ENCODE measurements at regions not wholly inside any gene's neighbourhood (a gene's known extent, or its start where the extent isn't known, plus 50 kb on each side); places are given as distances from the start of the nearest gene placed in this dataset.
A peak's percentile ranks its signal among the peaks of the same experiment; 100 is the strongest.
"Not testable (repeated sequence)": the region's sequence is repeated elsewhere in the genome, so short reads cannot be mapped to it uniquely, and the experiment has no call there.

- no peak for DNase-seq
Observed at GRCh38 chr2:129802290-129802689, 177.2 kb upstream of the RAB6C start.

DNA sequence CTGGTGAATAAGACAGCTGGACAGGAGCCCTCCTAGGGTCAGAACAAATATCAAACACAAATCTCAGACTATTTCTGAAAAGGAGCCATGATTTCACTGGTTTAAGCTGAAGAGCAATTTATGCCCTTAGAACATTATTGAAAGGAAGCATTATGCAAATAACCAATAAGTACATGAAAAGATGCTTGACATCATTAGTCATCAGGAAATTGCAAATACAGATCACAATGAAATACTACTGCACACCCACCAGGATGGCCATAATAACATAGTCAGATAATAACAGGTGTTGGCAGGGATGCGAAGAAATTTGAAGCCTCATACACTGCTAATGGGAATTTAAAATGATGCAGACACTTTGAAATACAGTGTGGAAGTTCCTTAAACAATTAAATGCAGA is 176.4 kb upstream of the RAB6C start:
- DNase-seq: no peak

GRCh38 chr2:129803871-129804270 is 175.6 kb upstream of the RAB6C start:
- DNase-seq: no peak

GRCh38 chr2:129805899-129806298 is 173.6 kb upstream of the RAB6C start:
- DNase-seq: no peak

GRCh38 chr2:129806317-129806716 is 173.1 kb upstream of the RAB6C start:
- DNase-seq: no peak

- DNase-seq: no peak
Observed at GRCh38 chr2:129806990-129807389, 172.5 kb upstream of the RAB6C start.

- DNase-seq: not testable (repeated sequence)
Observed at GRCh38 chr2:129807642-129808338, 171.7 kb upstream of the RAB6C start.

DNA sequence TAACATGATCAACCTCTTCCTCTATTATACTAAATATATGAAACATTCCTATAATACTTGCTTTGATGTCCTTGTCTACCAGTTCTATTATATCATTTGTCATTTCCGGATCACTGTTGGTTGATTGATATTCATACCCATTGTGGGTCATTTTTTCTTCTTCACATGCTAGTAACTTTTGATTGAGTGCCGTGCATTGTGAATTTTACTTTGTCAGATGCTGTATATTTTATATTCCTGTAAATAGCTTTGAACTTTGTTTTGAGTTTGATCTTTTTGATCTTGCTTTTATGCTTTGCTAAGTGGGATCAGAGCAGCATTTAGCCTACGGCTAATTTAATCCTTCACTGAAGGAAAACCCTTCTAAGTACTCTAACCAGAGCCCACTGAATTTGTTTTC is 168.9 kb upstream of the RAB6C start:
- no peak for DNase-seq

GRCh38 chr2:129812071-129812470 is 167.4 kb upstream of the RAB6C start:
- DNase-seq: peak in 8 of 14 donors; percentile 5 to 58 (median 22)

GRCh38 chr2:129812654-129813053 is 166.8 kb upstream of the RAB6C start:
- no peak for DNase-seq

DNA sequence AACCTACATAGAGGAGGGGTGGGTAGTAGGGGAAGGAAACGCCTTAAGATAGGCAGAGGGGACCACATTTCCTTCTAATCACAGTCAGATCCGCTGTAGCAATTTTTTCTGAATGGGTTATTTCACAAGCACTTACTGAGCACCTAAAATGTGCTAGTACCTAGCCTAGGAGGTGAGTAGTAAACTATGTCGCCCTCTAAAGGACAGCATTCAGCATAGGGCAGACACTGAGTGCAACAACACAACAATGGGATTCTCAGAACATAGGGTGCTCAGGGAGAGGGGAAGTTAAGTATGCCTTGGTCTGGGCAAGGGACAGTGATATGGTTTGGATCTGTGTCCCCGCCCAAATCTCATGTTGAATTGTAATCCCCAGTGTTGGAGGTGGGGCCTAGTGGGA is 166.1 kb upstream of the RAB6C start:
- no peak for DNase-seq

GRCh38 chr2:129816813-129817574 is 162.5 kb upstream of the RAB6C start:
- DNase-seq: no peak

DNA sequence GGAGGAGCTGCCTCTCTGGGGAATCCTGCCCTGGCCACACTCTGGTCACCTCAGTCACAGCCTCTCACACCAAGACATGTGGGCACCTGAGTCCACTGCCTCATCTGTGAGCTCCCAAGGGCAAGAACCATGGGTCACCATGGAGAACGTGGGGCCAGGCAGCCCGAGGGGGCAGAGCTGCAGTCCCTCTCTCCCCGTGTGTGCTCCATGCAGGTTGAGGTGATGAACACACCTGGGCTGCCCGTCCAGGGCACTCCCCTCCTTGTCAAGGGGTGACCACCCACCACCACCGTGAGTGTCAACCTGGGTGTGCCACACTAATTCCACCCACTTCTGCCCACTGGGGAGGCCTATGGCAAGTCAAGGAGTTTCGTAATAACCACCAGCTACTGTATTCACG is 159.6 kb upstream of the RAB6C start:
- no peak for DNase-seq

DNA sequence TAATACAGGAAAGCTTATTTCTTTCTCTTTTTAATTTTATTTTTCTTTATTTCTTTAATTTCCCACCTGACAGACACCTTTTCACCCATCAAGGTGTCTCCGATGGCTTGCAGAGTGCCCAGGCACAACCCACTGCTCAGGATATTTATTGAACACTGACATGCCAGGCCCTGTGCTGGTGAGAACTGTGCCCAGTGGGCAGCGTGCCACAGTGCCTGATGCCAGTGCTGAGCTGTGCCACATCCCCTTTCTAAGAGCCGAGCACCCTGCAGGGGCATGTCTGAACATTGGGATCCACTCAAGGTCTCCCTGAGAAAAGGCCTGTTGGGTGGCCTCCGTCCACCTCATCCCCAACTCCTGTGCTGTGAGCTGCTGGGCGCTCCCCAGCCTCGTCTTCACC is 158.6 kb upstream of the RAB6C start:
- peak in 1 of 14 donors; percentile 15 for DNase-seq

DNA sequence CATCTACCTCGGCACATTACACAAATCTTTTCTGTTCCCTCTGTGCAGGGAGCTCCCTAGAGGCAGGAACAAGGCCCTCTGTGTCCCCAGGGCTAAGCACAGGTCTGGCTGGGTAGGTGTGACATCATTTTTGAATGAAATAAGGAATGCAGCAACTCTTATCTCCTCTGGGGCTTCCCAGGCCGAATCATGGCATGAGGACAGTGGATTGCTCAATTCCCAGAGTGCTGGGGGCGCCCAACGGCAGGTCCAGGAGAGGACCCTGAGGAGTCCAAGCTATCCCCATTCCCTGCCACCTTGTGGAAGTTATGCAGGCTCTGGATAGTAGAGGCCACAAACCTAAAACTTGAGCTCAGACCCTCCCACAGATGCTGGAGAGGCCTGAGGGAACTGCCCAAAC is 158.0 kb upstream of the RAB6C start:
- DNase-seq: no peak

DNA sequence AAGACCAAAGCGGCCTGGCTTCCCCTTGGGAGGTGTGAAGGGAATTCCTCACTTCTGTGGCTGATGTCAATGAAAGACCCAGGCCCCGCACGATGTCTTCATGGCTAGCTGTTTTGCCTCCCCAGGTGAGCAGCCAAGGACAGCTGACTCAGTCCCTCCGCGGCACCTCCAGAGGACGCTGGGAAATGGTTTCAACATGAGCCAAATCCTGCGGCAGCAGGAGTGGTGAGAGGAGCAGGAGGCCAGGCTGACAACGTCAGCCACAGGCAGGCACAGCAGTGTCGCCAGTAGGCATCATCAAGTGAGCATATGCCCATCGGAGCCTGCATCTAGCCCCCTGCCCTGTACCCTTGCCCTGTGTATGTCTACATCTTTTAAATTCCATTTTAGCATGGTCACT is 156.4 kb upstream of the RAB6C start:
- DNase-seq: no peak

DNA sequence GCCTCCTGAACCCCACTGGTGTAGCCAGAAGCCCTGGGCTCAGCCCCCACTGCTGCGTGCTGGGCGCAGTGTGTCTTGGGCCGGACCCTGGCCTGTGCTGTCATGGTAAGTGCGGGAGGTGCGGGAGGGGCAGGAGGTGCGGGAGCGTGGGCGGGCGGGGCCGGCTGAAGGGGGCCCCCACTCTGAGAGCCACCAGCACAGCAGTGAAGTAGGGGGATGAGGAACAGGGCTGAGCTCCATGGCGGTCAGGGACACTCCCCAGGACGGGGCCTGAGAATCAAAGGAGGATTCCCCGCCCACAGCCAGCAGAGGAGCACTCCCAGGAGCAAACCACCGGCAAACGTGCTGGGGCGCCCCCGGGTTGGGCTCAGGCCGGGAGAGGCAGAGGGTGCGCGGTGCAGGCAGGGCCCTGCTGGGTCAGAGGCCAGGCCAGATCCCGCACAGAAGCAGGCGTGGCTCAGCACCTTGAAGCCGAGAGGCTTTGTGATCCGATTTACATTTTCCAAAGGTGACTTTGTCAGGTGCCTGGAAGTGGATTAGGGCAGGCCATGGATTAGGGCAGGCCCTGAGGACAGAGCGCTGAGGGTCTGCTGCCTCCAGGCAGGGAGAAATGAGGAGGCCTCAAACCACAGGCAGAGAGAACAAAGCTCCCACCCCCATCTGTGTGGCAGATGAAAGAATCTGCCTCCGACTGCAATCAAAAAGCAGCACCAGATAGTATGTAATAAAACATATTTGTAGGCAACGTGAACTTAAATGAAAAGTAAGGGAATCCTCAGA is 152.0 kb upstream of the RAB6C start:
- no peak for DNase-seq

GRCh38 chr2:129828792-129829191 is 150.7 kb upstream of the RAB6C start:
- peak in 5 of 14 donors; percentile 11 to 46 (median 30) for DNase-seq

- no peak for DNase-seq
Observed at GRCh38 chr2:129829588-129829987, 149.9 kb upstream of the RAB6C start.

GRCh38 chr2:129831018-129831417 is 148.4 kb upstream of the RAB6C start:
- no peak for DNase-seq

DNA sequence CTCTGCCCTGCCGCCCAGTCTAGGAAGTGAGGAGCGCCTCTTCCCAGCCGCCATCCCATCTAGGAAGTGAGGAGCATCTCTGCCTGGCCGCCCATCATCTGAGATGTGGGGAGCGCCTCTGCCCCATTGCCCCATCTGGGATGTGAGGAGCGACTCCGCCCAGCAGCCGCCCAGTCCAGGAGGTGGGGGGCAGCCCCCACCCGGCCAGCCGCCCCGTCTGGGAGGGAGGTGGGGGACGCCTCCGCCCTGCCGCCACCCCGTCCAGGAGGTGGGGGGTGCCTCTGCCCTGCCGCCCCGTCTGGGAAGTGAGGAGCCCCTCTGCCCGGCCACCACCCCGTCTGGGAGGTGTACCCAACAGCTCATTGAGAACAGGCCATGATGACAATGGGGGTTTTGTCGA is 146.0 kb upstream of the RAB6C start:
- not testable (repeated sequence) for DNase-seq

DNA sequence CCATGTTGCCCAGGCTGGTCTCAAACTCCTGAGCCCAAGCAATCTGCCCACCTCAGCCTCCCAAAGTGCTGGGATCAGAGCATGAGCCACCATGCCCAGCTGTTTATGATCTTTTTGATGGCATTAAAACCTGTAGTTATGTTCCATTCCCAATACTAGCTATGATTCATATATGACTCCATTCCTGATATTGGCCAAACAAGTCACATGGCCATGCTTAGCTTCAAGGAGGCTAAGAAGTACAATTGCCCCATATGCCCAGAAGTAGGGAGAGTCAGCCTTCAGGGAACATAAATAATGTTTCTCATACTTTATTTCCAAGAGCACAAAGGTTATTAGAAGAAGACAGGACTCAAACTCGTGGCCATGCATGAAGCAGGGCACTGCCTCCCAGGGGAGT is 132.4 kb upstream of the RAB6C start:
- DNase-seq: no peak

GRCh38 chr2:129849559-129850160 is 129.8 kb upstream of the RAB6C start:
- DNase-seq: no peak

All from C1 segment of cervical spinal cord (tissue), 14 donors.